H1 (cell line): ENCODE measurements at regions not wholly inside any gene's neighbourhood (a gene's known extent, or its start where the extent isn't known, plus 50 kb on each side); places are given as distances from the start of the nearest gene placed in this dataset.
"Not testable (repeated sequence)": the region's sequence is repeated elsewhere in the genome, so short reads cannot be mapped to it uniquely, and the experiment has no call there.

Experiments
- CHD2 ChIP-seq: IDR thresholded peaks from 2 replicates; pipeline ENCODE4 v1.6.1; 2012; ENCODE audit warnings: low read length, improper control_type of control experiment
- EP300 ChIP-seq, 2 experiments: IDR thresholded peaks; 1 replicate in 1 of 2; 2 replicates in 1 of 2; pipeline ENCODE4 v1.6.1; 2011 to 2012; ENCODE audit warnings: low read depth in 2 of 2, low read length in 2 of 2, mild to moderate bottlenecking in 2 of 2, borderline replicate concordance in 1 of 2, inconsistent platforms in 1 of 2, moderate library complexity in 1 of 2
- JUND ChIP-seq: IDR thresholded peaks from 2 replicates; pipeline ENCODE4 v1.6.1; 2011; ENCODE audit warnings: mild to moderate bottlenecking, improper control_type of control experiment, low read length
- TF ChIP-seq, protein P1 (sequence below), 3 experiments: IDR thresholded peaks; 1 replicate in 2 of 3; 2 replicates in 1 of 3; pipeline versions ENCODE4 v1.5.1 to v1.6.1; 2011; ENCODE audit warnings: low read length in 3 of 3, mild to moderate bottlenecking in 3 of 3, inconsistent platforms in 2 of 3, low read depth in 1 of 3, moderate library complexity in 1 of 3; ENCODE audit not compliant: insufficient read depth in 1 of 3; ENCODE audit errors: control extremely low read depth in 1 of 3
- TF ChIP-seq, protein P2 (sequence below): IDR thresholded peaks from 2 replicates; pipeline ENCODE4 v1.6.1; 2012; ENCODE audit warnings: inconsistent platforms

DNA sequence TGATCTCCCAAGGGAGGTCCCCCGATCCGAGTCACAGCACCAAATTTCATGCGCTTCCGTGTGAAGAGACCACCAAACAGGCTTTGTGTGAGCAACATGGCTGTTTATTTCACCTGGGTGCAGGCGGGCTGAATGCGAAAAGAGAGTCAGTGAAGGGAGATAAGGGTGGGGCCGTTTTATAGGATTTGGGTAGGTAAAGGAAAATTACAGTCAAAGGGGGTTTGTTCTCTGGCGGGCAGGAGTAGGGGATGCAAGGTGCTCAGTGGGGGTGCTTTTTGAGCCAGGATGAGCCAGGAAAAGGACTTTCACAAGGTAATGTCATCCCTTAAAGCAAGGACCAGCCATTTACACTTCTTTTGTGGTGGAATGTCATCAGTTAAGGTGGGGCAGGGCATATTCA is 309.2 kb upstream of the PAPPA start:
- TF ChIP-seq, protein P1, sequence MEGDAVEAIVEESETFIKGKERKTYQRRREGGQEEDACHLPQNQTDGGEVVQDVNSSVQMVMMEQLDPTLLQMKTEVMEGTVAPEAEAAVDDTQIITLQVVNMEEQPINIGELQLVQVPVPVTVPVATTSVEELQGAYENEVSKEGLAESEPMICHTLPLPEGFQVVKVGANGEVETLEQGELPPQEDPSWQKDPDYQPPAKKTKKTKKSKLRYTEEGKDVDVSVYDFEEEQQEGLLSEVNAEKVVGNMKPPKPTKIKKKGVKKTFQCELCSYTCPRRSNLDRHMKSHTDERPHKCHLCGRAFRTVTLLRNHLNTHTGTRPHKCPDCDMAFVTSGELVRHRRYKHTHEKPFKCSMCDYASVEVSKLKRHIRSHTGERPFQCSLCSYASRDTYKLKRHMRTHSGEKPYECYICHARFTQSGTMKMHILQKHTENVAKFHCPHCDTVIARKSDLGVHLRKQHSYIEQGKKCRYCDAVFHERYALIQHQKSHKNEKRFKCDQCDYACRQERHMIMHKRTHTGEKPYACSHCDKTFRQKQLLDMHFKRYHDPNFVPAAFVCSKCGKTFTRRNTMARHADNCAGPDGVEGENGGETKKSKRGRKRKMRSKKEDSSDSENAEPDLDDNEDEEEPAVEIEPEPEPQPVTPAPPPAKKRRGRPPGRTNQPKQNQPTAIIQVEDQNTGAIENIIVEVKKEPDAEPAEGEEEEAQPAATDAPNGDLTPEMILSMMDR (IDR thresholded peaks at IDR 0.05; ENCODE audit: control extremely low read depth in 1 of 3, insufficient read depth in 1 of 3, low read depth in 1 of 3, low read length in 3 of 3), result not testable (repeated sequence)
- TF ChIP-seq, protein P2, sequence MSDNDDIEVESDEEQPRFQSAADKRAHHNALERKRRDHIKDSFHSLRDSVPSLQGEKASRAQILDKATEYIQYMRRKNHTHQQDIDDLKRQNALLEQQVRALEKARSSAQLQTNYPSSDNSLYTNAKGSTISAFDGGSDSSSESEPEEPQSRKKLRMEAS, result not testable (repeated sequence)
- TF ChIP-seq EP300 (IDR thresholded peaks at IDR 0.05; ENCODE audit: borderline replicate concordance in 1 of 2, low read depth in 2 of 2, low read length in 2 of 2); CHD2; JUND: not testable (repeated sequence)
